H9 (cell line): ENCODE measurements at regions not wholly inside any gene's neighbourhood (a gene's known extent, or its start where the extent isn't known, plus 50 kb on each side); places are given as distances from the start of the nearest gene placed in this dataset.
A peak's percentile ranks its signal among the peaks of the same experiment; 100 is the strongest.

Experiments used
- DNase-seq: peaks from one replicate; pipeline ENCODE4 v3.0.0-alpha.2; 2017
- H2AFZ ChIP-seq: one replicate; pipeline ENCODE4 v1.6.1; 2013; ENCODE audit warnings: mild to moderate bottlenecking, low read length, control low read depth, moderate library complexity
- H2AK5ac ChIP-seq: 2 replicates; pipeline ENCODE4 v1.6.1; 2013; ENCODE audit warnings: low read length, control low read depth, mixed read lengths; ENCODE audit not compliant: insufficient read length
- H2BK120ac ChIP-seq: one replicate; pipeline ENCODE4 v1.6.1; 2013; ENCODE audit warnings: low read depth, mild to moderate bottlenecking, low read length, control low read depth, inconsistent platforms; ENCODE audit not compliant: poor library complexity, severe bottlenecking
- H2BK12ac ChIP-seq: 2 replicates; pipeline ENCODE4 v1.6.1; 2013; ENCODE audit warnings: low read length, control low read depth, mixed read lengths, low read depth; ENCODE audit not compliant: insufficient read length
- H2BK15ac ChIP-seq: 2 replicates; pipeline ENCODE4 v1.6.1; 2013; ENCODE audit warnings: low read depth, low read length, control low read depth
- H2BK20ac ChIP-seq: one replicate; pipeline ENCODE4 v1.6.1; 2013; ENCODE audit warnings: low read depth, mild to moderate bottlenecking, low read length, control low read depth, inconsistent platforms; ENCODE audit not compliant: poor library complexity, severe bottlenecking
- H2BK5ac ChIP-seq: 2 replicates; pipeline ENCODE4 v1.6.1; 2013; ENCODE audit warnings: low read length, control low read depth, mixed read lengths; ENCODE audit not compliant: insufficient read length
- H3K14ac ChIP-seq: 2 replicates; pipeline ENCODE4 v1.6.1; 2013; ENCODE audit warnings: low read length, control low read depth; ENCODE audit not compliant: insufficient read depth
- H3K18ac ChIP-seq: 2 replicates; pipeline ENCODE4 v1.6.1; 2013; ENCODE audit warnings: low read depth, mild to moderate bottlenecking, mixed read lengths, low read length, control low read depth; ENCODE audit not compliant: insufficient read length
- H3K23ac ChIP-seq: 2 replicates; pipeline ENCODE4 v1.6.1; 2013; ENCODE audit warnings: low read length, control low read depth, mixed read lengths, low read depth; ENCODE audit not compliant: insufficient read length
- H3K23me2 ChIP-seq: 2 replicates; pipeline ENCODE4 v1.6.1; 2013; ENCODE audit warnings: low read depth, mild to moderate bottlenecking, mixed read lengths, low read length, control low read depth; ENCODE audit not compliant: insufficient read length, poor library complexity, severe bottlenecking
- H3K27ac ChIP-seq: 2 replicates; pipeline ENCODE4 v1.5.1; 2013; ENCODE audit warnings: low read length, control low read depth, mixed read lengths, low read depth; ENCODE audit not compliant: insufficient read length
- H3K27me3 ChIP-seq: 2 replicates; pipeline ENCODE4 v1.6.1; 2013; ENCODE audit warnings: low read length, control low read depth, inconsistent platforms; ENCODE audit not compliant: insufficient read depth
- H3K4ac ChIP-seq: 2 replicates; pipeline ENCODE4 v1.6.1; 2013; ENCODE audit warnings: low read depth, mild to moderate bottlenecking, control low read depth, inconsistent platforms, low read length, moderate library complexity
- H3K4me1 ChIP-seq: 2 replicates; pipeline ENCODE4 v1.6.1; 2013; ENCODE audit warnings: low read length, control low read depth, inconsistent platforms; ENCODE audit not compliant: insufficient read depth
- H3K4me2 ChIP-seq: 2 replicates; pipeline ENCODE4 v1.6.1; 2013; ENCODE audit warnings: low read length, control low read depth, mixed read lengths; ENCODE audit not compliant: insufficient read length, insufficient read depth
- H3K56ac ChIP-seq: 2 replicates; pipeline ENCODE4 v1.6.1; 2013; ENCODE audit warnings: low read depth, mild to moderate bottlenecking, mixed read lengths, low read length, control low read depth; ENCODE audit not compliant: insufficient read length
- H3K79me1 ChIP-seq: 2 replicates; pipeline ENCODE4 v1.6.1; 2013; ENCODE audit warnings: low read depth, mild to moderate bottlenecking, moderate library complexity, low read length, control low read depth, inconsistent platforms; ENCODE audit not compliant: insufficient read depth, poor library complexity, severe bottlenecking
- H3K79me2 ChIP-seq: 2 replicates; pipeline ENCODE4 v1.6.1; 2013; ENCODE audit warnings: low read length, control low read depth, inconsistent platforms; ENCODE audit not compliant: insufficient read depth
- H3K9ac ChIP-seq: 2 replicates; pipeline ENCODE4 v1.6.1; 2013; ENCODE audit warnings: low read length, control low read depth, mixed read lengths; ENCODE audit not compliant: insufficient read length; ENCODE audit errors: extremely low read depth
- H3K9me3 ChIP-seq: one replicate; pipeline ENCODE4 v1.6.1; 2013; ENCODE audit warnings: low read depth, low read length, inconsistent platforms; ENCODE audit not compliant: control insufficient read depth
- H3T11ph ChIP-seq: one replicate; pipeline ENCODE4 v1.6.1; 2013; ENCODE audit warnings: mild to moderate bottlenecking, low read length, control low read depth, inconsistent platforms
- H4K20me1 ChIP-seq: one replicate; pipeline ENCODE4 v1.6.1; 2013; ENCODE audit not compliant: control insufficient read depth, insufficient read length, insufficient read depth
- H4K5ac ChIP-seq: 2 replicates; pipeline ENCODE4 v1.6.1; 2013; ENCODE audit warnings: low read depth, mild to moderate bottlenecking, mixed read lengths, low read length, control low read depth; ENCODE audit not compliant: insufficient read length
- H4K8ac ChIP-seq: replicated peaks from 2 replicates; pipeline ENCODE4 v1.6.1; 2013; ENCODE audit warnings: low read length, control low read depth, mixed read lengths, low read depth; ENCODE audit not compliant: insufficient read length
- H4K91ac ChIP-seq: 2 replicates; pipeline ENCODE4 v1.6.1; 2013; ENCODE audit warnings: low read depth, mild to moderate bottlenecking, moderate library complexity, mixed read lengths, low read length, control low read depth; ENCODE audit not compliant: insufficient read length
- H3K27ac Mint-ChIP-seq, 3 experiments: 2 replicates in 2 of 3; 3 replicates in 1 of 3; pipeline ENCODE4 v1.8.0; 2020 to 2021; ENCODE audit warnings: mixed read lengths in 3 of 3, mild to moderate bottlenecking in 1 of 3, moderate library complexity in 1 of 3
- H3K27me3 Mint-ChIP-seq: 2 replicates; pipeline ENCODE4 v1.8.0; 2021; ENCODE audit warnings: low read depth, mild to moderate bottlenecking, moderate library complexity, mixed read lengths
- H3K36me3 Mint-ChIP-seq, 3 experiments: 2 replicates in 2 of 3; 3 replicates in 1 of 3; pipeline ENCODE4 v1.8.0; 2020 to 2021; ENCODE audit warnings: low read depth in 3 of 3, mixed read lengths in 3 of 3; ENCODE audit not compliant: insufficient read depth in 1 of 3
- H3K4me1 Mint-ChIP-seq, 2 experiments: 2 replicates each; pipeline ENCODE4 v1.8.0; 2020; ENCODE audit warnings: mixed read lengths in 2 of 2
- H3K4me3 Mint-ChIP-seq, 2 experiments: 2 replicates in 1 of 2; 3 replicates in 1 of 2; pipeline ENCODE4 v1.8.0; 2020 to 2021; ENCODE audit warnings: mild to moderate bottlenecking in 2 of 2, mixed read lengths in 2 of 2, moderate library complexity in 1 of 2
- H3K9me3 Mint-ChIP-seq, 2 experiments: 2 replicates in 1 of 2; 3 replicates in 1 of 2; pipeline ENCODE4 v1.8.0; 2020; ENCODE audit warnings: mild to moderate bottlenecking in 2 of 2, mixed read lengths in 2 of 2, moderate library complexity in 1 of 2
- CTCF ChIP-seq: fragments of 200-600 bp; sonication (generic); conservative IDR thresholded peaks from 3 replicates; pipeline ENCODE4 v1.8.0; 2021; ENCODE audit warnings: antibody characterized with exemption, mild to moderate bottlenecking
- WGBS: extraction: QIAGEN DNeasy Blood & Tissue Kit; methylation state at CpG from one replicate; pipeline ENCODE4 v1.1.7; 2013; ENCODE audit warnings: missing lambda C conversion rate, low lambda C conversion rate, mixed read lengths; ENCODE audit not compliant: insufficient read length; ENCODE audit errors: extremely low coverage; 5-methylcytosine and 5-hydroxymethylcytosine counted together

GRCh38 chr17:70683936-70684335 lies 514.6 kb downstream of the KCNJ2 start:
- Histone ChIP-seq H4K8ac (no peak overlapping the region), H3K18ac (peak overlapping the region; percentile 30), H3K4me2 (no peak overlapping the region), H3K9me3 (no peaks in the 10 kb centered on the region), H2BK5ac (no peak overlapping the region), H4K91ac (no peak overlapping the region), H3K79me2 (no peaks in the 10 kb centered on the region), H2BK12ac (no peak overlapping the region), H2BK15ac (no peak overlapping the region), H3K23ac (no peak overlapping the region), H3K4ac (no peak overlapping the region), H2BK20ac (no peak overlapping the region), H3K27me3 (no peaks in the 10 kb centered on the region), H3K4me1 (peaks cover 8% of the 10 kb centered on the region), H3K79me1 (no peaks in the 10 kb centered on the region), H2AK5ac (no peak overlapping the region), H3T11ph (no peak overlapping the region), H2AFZ (no peak overlapping the region), H3K56ac (no peak overlapping the region), H3K27ac (no peak overlapping the region), H3K23me2 (no peaks in the 10 kb centered on the region), H4K5ac (no peak overlapping the region), H3K9ac (no peak overlapping the region), H2BK120ac (no peak overlapping the region), H3K14ac (no peak overlapping the region), H4K20me1 (no peaks in the 10 kb centered on the region)
- Mint-ChIP-seq H3K9me3 (peaks cover 4 to 5% of the 10 kb centered on the region in 2 experiments; a peak in 4 of 5 replicates), H3K27me3 (no peaks in the 10 kb centered on the region), H3K4me1 (peaks cover 10 to 17% of the 10 kb centered on the region in 2 experiments), H3K4me3 (no peak overlapping the region), H3K36me3 (peaks cover 0 to 14% (median 0%) of the 10 kb centered on the region in 3 experiments; a peak in 3 of 7 replicates), H3K27ac (peak overlapping the region in 1 of 3 experiments; percentile 56; a peak in 2 of 7 replicates)
- DNase-seq, result no peak
- TF ChIP-seq CTCF, result no peak
- no CpG with 5 or more reads among the region's 4 CpGs for WGBS
